NCI-H2029 (cell line): ENCODE measurements at regions not wholly inside any gene's neighbourhood (a gene's known extent, or its start where the extent isn't known, plus 50 kb on each side); places are given as distances from the start of the nearest gene placed in this dataset.
"Not testable (repeated sequence)": the region's sequence is repeated elsewhere in the genome, so short reads cannot be mapped to it uniquely, and the experiment has no call there.

Experiments
- DNase-seq: peaks from one replicate; lab custom pipeline; 2025; lab: John Stamatoyannopoulos, UW

DNA sequence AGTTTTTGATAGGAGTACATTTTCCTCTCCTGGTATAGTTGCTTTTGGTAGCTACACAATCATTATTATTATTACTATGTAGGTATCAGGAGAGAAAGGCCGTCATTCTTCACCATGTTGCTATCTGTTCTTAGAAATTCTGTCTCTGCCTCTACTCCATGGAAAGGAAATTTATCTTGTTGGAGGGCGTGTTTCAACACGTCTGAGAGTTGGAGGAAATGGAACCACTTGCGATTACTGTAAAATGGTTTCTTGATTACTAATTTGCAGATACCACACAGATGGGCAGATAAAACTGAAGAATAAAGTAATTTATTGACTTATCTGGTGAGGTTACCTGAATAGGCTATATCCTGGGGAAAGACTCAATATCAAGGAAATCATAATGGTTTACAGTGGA lies 488.4 kb downstream of the NR2F2 start:
- DNase-seq = no peak

DNA sequence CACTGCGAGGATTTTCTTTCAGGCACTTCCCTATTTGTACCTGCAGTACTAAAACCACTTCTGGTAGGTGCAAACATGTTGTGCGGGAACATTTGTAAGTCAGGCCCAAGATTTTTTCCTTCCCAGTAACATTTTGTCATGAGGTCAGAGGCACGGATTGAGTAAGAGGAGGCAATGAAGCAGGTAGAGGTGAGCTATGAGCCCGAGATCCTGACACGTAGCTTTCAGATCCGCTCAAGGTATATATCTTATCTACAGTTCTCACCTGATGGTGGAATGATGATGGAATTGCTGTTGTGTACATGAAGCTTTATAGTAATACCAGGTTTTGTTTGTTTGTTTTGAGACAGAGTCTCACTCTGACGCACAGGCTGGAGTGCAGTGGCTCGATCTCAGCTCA lies 497.5 kb downstream of the NR2F2 start:
- DNase-seq = no peak

DNA sequence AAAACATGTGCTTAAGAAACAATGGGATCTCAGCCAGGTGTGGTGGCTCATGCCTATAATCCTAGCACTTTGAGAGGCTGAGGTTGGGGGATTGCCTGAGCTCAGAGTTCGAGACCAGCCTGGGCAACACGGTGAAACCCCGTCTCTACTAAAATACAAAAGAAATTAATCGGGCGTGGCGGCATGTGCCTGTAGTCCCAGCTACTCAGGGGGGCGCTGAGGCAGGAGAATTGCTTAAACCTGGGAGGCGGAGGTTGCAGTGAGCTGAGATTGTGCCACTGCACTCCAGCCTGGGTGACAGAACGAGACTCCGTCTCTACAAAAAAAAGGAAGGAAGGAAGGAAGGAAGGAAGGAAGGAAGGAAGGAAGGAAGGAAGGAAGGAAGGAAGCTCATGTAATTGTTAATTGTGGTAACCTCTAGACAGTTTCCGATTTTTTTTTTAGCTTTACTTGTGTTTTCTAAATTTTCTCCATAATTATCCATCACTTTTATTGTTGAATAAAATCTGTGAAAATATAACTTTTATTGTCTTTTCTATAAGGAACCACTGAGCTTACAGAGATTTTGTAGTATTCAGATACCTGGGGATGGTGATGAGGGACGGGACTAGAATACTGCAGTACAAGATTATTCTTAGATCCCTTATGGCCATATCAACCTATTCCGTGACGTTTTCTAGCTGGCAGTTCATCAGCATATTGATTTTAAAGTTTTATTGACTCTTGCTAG lies 506.9 kb downstream of the NR2F2 start:
- no peak for DNase-seq

DNA sequence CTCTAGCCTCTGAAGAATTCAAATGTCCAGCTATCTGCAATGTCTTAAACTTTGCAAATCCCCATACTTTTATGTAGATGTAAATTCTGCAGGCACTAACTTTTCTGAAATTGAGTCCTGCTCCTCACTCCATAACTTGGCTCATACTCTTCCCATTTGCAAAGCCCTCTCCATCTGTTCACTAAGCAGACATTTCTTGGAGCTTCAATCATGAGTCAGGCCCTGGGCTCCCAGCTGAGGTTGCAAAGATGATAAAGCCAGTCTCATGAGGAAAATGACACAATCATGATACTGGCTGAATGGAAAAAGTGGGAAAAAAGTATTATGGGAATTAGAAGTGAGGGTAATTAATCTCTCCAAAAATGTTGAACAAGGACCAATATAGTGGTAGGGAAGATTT lies 507.6 kb downstream of the NR2F2 start:
- no peak for DNase-seq

DNA sequence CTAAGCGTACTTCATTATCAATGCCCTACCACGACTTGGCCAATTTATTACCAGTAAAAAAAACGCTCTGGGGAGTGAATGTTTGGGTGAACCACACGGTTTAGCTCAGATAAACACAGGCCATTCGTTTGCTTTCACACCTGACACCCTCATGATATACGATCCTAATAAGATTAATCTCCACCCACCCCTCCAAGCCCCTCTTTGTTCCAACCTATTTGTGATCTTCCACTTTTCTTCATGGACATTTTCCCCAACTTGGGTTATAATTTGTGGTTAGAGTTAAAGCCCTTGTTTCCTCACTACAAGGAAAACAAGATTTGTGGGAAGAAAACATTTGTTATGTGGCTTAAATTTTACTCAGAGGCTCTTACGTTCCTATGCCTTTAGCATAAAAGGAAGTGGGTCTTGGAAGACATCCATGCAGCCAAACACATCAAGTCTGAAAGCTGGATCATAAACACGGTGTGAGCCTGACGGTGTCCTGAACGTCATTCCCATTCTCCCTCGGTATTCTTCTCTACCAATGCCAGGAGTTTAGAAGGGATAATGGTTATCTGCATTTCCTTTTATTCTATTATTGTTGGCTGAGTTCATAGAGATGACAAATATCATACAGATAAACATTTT lies 518.9 kb downstream of the NR2F2 start:
- DNase-seq = no peak

DNA sequence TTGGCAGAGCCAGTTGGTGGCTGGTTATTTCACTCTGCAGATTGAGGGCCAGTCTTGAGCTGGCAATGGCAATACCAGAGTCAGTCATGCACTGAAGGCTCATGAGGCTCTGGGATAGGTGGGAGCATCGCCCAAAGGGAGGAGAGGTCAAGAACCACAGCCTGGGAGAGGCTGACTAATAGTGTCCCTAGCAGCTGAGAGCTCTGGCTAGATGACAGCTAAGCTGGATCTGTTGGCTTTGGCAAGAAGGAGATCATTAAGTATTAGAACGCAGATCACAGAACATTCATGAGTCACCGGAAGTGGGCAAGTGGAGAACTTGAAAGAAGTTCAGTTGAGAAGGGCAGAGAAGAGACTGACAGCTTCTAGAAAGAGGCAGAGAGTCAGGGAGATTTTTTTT lies 521.1 kb downstream of the NR2F2 start:
- DNase-seq = no peak

DNA sequence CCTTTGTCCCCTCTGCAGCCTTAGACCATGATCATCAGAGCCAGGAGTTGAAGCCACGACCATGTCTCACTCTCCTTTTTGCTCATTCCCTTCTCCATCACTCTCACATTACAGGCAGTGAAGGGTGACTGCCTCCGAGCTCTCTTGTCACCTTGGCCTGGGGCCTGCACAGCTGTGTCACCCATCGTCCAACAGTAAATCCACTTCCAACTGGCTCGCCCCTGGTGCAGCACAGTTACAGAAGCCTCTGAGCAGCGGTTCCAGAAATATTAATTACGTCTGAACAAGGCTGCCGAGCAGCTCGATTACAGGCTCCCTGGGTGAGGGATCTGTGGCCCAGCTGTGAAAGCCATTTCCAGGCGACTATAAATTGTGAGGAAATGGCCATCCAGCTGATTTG lies 528.2 kb downstream of the NR2F2 start:
- DNase-seq = no peak

DNA sequence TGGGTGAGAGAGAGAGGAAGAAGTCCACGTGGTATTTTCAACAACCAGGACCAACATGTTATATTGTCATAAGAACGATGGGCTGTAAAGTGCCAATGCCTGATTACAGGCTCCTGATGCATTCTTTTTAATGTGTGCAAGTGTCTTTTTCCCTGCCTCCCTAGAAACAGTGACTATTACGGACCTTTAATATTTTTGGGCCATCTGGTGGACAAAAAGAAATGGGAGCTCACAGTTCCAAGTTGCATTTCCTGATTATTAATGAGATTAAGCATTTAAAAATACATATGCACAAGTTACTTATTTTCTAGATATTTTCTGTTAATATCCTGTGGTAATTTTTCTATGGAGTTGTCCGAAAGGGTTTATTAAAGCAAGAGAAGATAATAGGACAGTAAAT lies 530.2 kb downstream of the NR2F2 start:
- DNase-seq = no peak

DNA sequence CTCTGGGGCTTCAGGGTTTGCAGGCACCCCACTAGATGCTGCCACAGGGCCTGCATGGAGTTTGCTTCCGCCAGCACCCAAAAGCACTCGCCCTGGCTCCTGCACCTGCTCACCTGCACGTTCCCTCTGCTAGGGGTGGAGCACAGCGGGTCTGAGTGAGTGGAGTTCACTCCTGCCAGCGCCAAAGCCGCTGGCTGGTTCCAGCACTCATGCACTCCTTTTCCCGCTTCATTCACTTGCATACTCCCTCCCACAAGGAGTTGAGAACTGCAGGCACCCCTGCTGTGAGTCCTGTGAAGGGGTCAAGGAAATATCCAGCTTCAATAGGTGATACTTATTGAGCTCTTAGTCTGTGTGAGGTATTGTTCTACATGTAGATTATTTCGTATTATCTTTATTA lies 537.5 kb downstream of the NR2F2 start:
- DNase-seq = no peak

DNA sequence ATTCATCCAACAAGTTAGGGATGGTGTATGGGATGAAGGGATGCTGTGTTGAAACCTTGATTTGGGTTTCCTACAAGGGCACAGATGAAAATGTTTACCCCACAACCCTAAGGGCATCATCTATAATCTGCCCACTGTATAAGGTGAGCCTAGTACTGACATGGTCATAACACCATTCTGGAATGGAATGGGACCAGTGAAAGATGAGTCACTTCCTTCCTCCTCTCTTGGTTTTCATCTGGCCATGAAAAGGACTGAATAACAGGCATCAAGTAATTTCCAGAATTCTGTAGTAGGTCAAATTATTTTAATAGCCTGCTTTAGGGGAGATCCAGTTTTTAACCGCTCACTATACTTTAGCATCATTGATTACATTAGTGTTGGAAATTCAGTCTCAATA lies 538.6 kb downstream of the NR2F2 start:
- DNase-seq = no peak

DNA sequence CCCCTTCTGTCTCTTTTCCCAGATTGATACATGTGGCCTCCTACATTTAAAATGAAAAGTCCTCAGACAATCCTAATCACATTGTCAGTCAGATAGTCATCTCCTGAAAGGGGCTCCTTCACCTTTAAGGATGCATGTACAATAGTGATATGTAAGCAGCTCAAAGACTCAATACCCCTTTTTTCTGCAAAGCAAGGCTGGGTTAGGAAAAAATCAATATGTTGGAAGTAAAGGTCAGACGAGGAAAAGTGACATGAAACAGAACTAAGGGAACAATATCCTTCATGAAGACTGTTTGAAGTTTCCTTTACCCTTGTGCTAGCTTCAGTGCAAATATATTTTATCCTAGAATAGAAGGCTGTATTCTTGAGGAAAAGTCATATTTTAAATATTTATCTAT lies 539.3 kb downstream of the NR2F2 start:
- DNase-seq = no peak

DNA sequence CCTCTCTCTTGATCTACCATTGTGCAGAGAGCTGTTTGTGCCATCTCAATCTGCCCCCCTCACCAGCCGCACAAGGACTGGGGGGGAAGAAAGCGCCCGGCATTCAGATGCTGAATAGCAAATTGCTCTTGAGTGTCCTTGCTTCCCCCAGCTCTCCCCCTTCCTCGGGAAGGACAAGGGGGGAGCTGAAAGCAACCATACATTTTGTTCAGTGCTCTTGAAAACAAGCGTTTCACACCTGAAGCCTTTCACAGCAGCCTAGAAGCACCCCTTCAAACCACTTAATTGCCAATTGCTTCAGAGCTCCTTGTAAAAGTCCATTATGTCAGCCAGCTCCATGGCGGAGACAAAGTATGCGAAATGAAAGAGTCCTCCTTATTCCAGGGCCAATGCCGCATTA lies 540.1 kb downstream of the NR2F2 start:
- DNase-seq = no peak

DNA sequence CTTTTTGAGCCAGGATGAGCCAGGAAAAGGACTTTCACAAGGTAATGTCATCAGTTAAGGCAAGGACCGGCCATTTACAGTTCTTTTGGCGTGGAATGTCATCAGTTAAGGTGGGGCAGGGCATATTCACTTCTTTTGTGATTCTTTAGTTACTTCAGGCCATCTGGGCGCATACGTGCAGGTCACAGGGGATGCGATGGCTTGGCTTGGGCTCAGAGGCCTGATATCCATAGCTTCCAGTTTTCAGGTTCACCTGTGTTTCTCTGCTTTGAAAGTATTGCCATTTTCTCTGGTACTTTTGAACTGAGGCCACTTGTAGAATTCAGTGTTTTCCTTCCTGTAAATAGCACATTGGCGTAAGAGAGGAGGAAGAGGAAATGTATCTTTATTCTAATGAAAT lies 546.9 kb downstream of the NR2F2 start:
- not testable (repeated sequence) for DNase-seq

DNA sequence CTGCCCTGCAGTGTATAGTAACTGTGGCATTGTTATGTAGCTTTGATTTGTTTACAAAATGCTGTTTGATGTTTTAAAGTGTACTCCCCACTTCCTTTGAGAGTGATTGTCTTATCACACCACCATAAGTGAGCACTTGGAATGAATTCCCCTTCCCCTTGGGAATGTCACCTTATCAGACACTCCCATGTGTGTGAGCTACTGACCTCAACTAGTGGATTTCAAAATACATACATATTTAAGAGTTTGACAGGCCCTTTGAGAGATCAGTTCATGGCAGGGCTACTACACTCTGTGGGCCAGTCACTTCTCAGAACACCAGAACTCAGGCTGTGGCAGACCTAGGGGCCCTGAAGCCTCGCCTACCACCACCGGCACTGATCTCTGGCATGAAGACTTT lies 547.6 kb downstream of the NR2F2 start:
- no peak for DNase-seq

DNA sequence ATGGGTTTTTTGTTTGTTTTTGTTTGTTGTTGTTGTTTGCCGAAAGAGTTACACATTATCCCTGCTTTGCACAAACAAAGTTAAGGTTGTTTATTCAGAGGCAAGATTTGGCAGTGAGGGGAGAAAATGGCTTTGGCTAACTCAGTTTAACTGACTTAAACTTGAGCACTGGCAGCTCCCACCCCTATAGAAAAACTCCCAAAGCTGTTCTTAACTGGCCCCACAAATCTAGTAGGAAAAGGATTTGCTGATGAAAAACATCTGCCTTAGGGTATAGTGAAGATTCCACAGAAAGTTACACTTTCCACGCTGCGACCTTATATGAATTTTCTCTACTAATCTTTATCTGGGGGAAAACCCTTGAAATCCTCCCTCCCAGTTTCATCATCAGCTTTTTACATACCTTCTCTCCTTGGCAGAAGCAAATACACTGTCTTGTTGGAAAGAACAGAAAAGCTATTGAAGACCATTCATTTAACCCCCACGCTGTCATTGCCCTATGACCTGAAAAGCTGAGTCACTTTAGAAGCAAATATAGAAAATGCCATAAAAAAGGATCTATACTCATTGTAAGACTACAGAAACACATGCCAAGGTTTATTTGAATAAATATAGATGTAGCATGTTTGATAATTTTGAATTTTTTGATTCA lies 551.7 kb downstream of the NR2F2 start:
- DNase-seq = no peak

DNA sequence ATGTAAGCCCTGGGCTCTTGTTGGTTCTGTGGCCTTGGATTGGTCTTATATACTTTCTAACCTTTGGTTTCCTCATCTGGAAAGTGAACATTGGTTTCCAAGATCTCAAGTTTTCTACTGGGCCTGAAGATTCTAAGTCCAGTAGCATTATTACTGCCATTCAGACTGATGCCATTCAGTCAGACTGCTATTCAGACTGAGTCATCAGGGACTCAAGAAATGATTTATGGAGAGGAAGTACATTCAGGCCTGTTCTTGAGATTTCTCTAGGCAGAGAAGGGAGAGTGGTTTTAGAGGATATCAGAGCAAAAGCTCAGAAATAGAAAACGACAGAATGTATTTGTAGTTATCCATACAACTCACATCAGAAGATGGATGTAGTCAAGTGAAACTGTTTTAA lies 557.2 kb downstream of the NR2F2 start:
- DNase-seq = no peak

DNA sequence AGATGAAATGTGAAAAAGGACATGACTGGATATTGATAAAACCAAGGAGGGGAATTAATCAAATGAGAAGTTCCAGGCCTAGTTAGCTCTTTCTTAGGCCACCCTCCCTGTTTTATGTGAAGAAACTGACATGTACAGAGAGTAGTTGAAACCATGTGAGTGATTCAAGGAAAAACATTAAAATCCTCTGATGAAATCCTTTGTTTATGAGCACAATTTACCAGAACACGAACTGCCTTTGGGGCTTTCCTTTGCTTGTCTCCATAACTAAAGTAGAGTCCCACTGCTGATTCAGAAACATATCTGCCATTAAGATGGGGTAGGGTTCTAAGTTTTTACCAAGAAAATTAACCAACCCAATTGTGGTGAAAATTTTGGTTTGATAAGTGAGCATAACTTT lies 558.3 kb downstream of the NR2F2 start:
- no peak for DNase-seq

DNA sequence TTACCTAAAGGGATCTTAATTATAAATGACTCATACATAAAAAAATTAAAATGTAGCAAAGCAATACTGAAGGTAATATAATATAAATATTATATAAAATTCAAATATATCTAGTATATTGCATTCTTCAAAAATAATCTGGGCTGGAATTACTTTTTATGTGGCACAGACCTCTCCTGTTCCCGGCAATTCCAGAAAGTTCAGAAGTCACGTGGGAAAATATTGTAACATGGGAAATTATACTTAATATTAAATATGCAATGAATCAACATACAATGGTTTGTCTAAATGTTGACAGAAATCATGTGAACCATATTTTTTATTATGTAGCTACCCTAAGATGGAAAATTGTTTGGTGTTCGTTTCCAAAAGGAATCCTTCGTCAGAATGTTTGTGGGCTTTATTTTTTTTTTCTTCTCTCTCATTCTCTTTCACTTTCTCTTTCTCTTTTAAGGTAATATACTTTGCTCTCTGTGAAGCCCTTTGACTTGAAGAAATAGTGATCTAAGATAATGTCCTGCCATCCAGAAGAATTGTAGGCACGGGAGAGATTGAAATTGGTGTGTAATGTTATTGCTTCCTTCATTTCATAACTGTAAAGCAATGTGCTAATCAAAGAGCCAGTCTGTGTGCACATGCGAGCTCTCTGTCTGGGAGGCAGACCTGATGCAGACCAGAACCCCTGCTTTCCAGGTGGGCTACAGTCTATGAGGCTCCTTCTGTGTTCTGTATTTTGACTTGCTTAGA lies 559.4 kb downstream of the NR2F2 start:
- no peak for DNase-seq

DNA sequence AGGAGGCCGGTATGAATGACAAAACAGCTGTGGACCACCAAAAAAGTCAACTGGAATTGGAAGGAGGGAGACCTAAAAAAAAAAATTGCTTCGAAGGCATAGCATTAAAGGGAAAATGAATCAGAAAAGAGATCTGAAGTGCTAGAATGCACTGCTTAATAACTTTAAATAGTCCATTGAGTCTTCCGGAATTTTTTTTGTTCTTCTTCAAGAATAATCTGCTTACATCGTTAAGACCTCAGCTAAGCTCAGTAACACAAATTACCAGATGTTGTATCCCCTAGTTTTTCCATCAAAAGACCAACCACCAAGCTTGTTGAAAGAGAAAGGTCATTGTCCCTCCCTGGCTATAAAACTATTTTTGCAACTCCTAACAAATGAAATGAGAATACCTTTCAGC lies 560.5 kb downstream of the NR2F2 start:
- no peak for DNase-seq

DNA sequence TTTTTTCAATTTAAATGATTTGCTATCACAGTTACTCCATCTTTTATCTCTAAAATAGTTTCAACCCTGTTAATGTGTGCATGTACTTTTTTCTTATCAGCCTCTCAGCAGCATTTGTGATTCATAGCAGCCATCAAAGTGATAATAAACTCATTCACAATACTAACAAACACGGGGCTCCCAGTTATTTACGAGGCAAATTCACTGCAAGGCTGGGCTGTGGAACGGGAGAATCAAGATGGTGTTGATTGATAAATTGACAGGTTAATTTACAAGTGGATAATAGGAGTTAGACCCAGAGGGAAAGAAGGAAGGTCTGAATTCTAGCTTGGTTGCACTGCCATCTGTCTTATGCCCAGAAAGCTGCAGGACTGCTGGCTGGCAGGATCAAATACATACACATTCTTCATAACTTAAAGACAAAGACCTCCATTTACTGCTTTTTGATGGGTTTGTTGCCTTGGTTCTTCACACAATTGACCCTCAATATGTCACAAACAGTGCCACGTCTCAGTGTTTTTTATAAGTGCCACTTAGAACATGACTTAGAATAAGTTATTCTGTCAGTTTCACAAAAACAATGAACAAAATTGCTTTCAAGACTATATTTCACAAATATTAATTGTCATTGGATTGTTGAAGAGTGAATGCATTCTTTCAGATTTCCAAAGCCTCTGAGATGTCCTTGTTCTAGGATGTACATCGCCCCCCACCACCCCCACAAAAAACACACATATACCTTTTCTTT lies 562.8 kb downstream of the NR2F2 start:
- DNase-seq = no peak

DNA sequence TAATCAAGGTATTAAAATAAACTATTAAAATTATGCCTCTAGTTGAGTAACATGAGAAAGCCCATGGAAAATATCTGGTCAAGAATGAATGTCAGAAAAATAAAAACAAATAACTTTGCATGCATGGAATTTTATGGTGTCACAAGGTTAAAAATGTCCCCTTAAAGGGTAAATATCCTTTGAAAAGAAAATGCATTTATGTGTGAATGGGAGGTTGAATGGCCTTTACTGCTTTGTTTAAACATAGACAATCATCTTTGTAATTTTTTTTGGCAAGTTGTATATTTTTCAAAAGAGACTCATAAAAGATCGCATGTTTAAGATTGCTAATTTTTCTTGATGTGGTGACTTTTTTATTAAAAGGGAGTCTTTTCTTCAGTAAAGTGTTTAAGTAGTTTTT lies 564.2 kb downstream of the NR2F2 start:
- no peak for DNase-seq

DNA sequence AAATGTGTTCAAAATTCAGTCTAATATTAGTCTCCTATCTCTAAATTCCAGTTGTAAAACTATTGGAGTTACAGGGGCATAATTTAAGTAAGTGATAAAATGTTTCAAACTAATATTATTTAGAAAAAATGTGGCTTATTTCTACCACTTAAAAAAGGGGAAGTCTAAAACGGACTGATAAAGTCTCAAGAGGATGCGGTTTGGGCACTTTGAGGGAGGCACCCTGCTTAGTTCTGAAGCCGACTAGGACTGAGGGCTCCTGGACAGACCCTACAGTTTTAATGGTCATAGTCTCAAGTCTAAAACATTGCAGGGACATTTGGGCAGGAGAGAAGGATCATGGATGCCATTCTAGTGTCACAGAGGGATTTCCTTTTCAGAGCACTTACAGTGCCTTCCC lies 566.3 kb downstream of the NR2F2 start:
- no peak for DNase-seq
